GM19463 (cell line): ENCODE measurements at regions not wholly inside any gene's neighbourhood (a gene's known extent, or its start where the extent isn't known, plus 50 kb on each side); places are given as distances from the start of the nearest gene placed in this dataset.

Source experiments
- ATAC-seq: cut with Tn5 transposase; IDR thresholded peaks from one replicate; pipeline ENCODE4 v1.9.1; 2021; ENCODE audit warnings: mild to moderate bottlenecking, moderate library complexity; ENCODE audit not compliant: unreplicated experiment

- no peak for ATAC-seq
Observed at GRCh38 chr16:5598793-5599192, 501.2 kb upstream of the EEF2KMT start.

DNA sequence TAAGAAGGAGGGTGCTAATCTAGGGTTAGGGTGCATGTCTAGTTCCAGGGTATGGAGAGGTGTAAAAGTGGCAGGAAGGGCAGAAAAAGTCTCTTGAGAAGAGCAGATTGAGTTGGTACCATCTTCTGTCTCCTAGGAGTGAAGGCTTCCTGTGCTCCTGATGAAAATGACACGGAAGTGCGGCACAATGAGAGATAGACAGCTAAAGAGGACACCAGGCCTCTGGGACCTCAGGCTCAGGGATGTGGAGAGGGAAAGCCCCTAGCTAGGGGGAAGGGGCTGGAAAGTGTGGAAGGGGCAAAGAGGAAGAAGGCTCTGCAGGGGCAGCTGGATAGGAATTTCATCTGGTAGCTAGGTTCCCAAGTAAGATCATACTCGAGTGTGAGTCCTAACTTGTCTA lies 498.3 kb upstream of the EEF2KMT start:
- no peak for ATAC-seq

DNA sequence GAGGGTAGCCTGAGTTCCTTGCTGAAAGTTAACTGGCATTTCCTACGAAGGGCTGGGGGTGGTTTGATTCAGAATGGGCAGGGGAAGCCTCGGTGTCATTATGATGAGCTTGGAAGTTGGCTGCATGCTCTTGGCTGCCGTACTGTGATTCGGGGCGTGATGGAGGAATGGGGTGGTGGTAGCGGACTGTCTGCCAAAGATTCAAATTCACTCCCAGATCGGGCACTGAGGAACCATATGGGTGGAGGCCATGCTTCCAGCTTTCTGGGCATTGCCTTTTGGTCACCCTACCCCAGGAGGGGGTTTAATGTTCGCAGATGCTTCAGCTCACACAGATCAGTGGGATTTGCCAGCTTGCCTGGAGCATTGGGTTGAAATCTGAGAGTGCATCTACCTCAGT lies 492.8 kb upstream of the EEF2KMT start:
- no peak for ATAC-seq

DNA sequence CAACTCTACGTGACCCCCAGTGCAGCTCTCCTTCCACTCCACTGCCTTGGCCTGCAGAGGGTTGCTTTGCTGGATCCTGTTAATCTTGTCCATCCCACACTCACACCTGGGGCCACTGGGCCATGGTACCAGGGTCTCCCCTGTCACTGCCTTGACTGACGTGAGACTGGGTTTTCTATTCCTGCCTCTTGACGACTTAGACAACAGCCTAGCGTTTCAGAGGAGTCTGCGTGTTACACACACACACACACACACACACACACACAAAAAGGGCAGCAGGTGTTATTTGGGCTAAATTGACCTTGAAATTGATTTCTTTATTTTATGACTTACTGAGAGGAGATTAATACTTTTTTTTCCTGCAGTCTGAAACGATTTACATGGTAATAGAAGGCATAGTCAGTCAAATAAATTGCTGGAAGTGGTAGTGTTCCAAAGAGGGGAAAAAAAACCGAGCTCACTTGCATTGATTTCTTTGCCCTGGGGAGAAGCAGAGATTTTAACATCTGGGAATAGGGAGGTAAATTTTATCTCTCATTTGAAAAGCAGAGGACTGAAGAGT lies 492.3 kb upstream of the EEF2KMT start:
- no peak for ATAC-seq

DNA sequence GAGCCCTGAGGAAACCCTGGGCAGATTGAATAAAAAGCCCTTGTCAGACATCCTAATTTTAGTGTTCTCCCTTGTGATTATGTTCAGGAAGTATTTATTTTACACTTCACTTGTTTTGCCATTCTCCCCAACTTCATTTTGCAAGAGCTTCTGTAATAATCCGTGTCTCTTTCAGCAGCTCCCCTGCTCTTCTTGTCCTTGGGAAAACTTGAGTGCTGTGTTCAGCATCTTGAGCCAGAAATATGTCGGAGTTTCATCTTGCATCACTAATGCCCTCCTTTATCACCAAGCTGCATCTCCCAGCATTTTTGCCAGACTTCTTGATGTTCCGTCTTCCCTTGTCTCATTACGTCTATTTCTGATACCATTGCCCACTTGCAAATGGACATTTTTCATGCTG lies 486.5 kb upstream of the EEF2KMT start:
- ATAC-seq = no peak

- no peak for ATAC-seq
Observed at GRCh38 chr16:5582529-5582928, 484.9 kb upstream of the EEF2KMT start.

DNA sequence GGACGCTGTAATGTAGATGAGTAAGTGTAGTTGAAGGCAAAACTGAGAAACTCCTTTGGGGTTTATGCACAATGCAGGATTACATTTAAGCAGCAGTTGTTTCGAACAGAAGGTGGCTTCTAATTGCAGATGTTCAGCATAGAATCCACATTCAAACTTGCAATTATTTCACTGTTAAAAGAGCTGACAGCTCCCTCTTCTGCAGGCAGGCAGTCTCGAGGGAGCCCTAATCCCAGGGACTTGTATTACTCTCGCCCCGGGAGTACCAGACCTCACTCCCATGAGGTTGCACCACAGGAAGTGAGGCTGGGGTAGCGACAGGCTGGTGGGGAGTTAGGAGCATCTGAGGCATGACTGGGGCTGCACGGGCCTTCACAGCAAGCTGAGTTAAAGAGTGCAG lies 484.3 kb upstream of the EEF2KMT start:
- no peak for ATAC-seq

GRCh38 chr16:5581428-5581827 lies 483.8 kb upstream of the EEF2KMT start:
- no peak for ATAC-seq

- ATAC-seq = no peak
Observed at GRCh38 chr16:5580772-5581171, 483.2 kb upstream of the EEF2KMT start.

DNA sequence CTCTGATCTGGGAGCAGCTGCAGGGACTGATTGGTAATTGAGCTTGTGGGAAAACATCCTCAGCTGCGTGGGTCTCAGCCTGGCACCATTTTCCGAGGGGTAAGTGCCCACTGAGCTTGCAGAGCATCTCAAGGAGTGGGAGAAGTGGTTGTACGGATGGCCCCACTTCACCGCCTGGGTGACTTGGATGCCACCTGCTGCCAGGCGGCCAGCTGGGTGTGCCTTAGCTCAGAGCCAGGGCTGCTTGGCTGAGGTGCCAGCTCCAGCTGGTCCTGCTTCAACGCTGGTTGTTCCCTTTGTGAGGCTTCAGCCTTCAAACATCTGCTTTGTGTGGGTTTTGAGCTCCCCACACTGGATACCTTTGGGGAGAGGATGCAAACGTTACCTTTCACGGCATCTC lies 482.7 kb upstream of the EEF2KMT start:
- no peak for ATAC-seq

GRCh38 chr16:5578980-5579379 lies 481.4 kb upstream of the EEF2KMT start:
- no peak for ATAC-seq

DNA sequence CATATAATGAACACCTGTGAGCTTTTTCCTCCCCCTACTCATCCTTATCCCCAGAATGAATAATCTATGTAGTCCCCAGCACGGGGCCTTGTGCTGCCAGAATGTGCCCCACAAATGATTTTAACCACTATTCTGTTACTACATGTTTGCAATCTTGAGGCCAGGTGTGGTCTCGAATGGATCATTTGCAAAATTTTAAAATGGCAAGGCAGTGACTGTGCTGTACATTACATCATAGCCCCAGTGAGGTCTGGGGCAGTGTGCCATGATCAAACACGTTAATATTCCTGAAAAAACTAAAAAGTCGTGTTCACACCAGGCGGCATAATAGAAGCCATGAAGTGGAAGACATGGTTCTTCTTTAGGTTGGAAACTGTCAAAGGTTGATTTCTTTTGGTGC lies 479.9 kb upstream of the EEF2KMT start:
- ATAC-seq = no peak

DNA sequence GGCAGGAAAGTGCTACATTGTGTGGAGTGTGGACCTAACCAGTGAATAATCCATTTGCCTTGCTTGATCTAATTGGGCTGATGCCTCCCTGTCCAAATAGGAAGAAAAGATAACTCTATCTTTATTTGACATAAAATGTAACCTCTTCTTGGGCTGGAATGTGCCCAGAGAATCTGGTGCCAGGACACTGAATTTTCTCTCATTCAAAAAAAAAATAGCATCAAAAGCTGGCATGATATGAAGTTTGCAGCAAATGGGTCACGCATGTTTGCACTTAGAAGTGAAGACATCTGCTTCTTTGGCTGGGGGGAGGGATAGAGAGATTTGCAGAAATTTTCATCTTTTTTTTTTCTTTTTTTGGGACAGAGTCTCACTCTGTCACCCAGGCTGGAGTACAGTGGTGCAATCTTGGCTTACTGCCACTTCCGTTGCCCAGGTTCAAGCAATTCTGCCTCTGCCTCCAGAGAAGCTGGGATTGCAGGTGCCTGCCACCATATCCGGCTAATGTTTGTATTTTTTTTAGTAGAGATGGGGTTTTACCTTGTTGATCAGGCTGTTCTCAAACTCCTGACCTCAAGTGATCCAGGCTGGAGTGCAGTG lies 478.2 kb upstream of the EEF2KMT start:
- ATAC-seq = no peak

DNA sequence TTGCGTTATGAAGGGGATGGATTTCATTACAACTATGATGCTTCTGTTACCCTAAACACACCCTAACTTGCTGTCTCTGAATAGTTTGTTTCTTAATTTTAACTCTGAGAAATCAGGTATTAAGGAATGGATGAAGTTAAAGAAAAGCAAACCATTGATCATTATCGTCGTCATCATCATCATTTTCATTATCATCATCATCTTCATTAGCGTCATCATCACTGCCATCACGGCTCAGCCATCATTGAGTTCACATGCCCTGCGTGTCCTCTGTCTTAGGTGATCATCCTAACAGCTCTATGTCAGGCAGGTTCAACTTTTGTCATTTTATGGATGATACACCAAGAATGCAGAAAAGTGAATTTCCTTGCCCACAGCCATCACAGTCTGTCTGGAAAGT lies 477.5 kb upstream of the EEF2KMT start:
- no peak for ATAC-seq

DNA sequence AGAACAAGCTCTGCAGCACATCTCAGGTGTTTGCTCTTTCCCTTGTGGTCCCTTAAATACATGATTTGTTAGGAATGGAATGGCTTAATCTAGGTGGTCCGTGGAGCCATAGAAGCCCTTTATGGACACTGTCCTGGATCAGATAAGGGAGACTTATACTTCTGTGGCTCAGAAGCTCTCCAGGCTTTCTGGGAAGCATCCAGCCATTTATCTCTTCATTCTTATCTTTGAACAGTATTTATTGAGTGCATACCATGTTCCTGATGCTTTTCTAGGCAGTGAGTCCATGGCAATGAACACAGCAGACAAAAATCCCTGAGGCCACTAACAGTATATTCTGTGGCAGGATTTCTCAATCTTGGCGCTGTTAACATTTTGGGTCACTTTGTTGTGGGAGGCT lies 474.5 kb upstream of the EEF2KMT start:
- ATAC-seq = no peak

- no peak for ATAC-seq
Observed at GRCh38 chr16:5571446-5571845, 473.9 kb upstream of the EEF2KMT start.

DNA sequence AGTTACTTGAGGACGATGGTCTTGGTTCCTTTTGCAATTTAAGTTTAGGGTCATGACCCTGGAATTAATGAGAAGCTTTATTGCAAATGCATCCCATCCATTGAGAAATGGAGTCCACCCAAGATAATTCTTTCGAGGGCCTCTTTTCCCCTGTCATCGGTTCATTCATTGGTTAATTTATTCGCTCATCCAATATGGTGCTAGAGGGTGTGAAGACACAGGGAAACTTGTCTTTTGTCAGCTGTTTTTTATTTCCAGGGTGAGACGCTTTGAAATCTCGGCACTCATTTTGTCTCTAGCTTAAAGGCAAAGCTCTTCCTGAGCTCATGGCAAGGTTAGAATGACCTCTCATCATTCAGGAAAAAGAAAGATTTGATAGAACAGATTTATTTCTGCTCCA lies 464.2 kb upstream of the EEF2KMT start:
- ATAC-seq = no peak

GRCh38 chr16:5560084-5560483 lies 462.5 kb upstream of the EEF2KMT start:
- ATAC-seq = no peak

- ATAC-seq = no peak
Observed at GRCh38 chr16:5557966-5558365, 460.4 kb upstream of the EEF2KMT start.

DNA sequence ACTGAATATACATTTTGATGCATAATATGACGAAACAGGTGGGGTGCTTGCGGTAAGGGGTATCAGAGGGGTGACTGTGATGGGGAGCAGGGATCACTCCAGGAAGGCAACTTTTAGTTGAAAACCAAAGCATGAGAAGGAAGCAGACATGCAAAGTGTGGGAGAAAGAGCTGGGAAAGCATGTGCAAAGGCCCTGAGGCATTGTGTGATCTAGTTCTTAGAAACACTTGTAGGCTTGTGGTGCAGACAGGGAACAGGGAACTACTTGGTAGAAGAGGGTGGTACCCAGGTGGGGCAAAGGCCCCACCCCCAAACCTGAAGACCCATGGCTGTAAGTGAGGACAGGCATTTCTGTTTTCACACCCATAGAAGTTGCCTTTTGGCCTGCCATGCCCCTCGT lies 459.9 kb upstream of the EEF2KMT start:
- ATAC-seq = no peak

DNA sequence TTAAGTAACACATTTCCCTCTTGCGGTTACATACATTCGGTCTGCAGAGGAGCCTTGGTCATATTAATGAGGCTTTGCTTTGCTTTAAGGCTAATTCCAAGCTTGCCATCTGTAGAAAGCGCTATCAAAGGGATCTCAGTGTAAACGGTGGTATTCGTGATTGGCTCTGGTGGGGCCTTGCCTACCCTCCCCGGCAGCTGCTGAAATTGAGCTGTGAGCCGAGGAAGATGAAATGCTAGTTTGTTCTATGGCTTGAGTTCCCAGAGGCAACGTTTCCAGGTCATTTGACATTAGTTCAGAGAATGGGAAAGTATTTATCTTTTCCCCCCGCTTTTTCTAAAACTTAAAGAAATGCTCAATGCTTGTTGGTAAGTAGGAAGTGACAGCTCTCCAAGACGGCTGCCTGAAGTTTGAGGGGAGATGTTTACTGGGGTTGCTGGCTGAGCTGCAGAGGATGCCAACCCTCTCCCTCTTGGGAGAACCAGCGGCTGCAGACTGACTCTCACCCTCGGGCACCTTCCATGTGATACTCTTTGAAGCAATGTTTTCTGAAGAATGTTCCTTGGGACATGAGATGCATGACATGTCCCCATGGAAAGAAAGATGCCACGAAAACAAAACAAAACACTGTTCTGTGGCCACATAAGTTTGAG lies 458.7 kb upstream of the EEF2KMT start:
- no peak for ATAC-seq

- no peak for ATAC-seq
Observed at GRCh38 chr16:5551909-5552308, 454.3 kb upstream of the EEF2KMT start.

- no peak for ATAC-seq
Observed at GRCh38 chr16:5549802-5550201, 452.2 kb upstream of the EEF2KMT start.
